ENCODE measurements at regions not wholly inside any gene's neighbourhood (a gene's known extent, or its start where the extent isn't known, plus 50 kb on each side); places are given as distances from the start of the nearest gene placed in this dataset.

GRCh38 chr4:72975488-72975784 is 94.1 kb downstream of the COX18 start:
- TF ChIP-seq CTCF (IDR thresholded peaks at IDR 0.05; ENCODE audit: insufficient read depth, low read length, poor library complexity, severe bottlenecking), result no peak
- TF ChIP-seq EZH2phosphoT487 (conservative IDR thresholded peaks at IDR 0.05; ENCODE audit: low read length), result no peak

All from SU-DHL-6 (cell line).